SU-DHL-6 (cell line): ENCODE measurements at regions not wholly inside any gene's neighbourhood (a gene's known extent, or its start where the extent isn't known, plus 50 kb on each side); places are given as distances from the start of the nearest gene placed in this dataset.

Source experiments
- EZH2phosphoT487 ChIP-seq: fragments of 200-600 bp; sonication (generic), shearing (Covaris generic); conservative IDR thresholded peaks from 2 replicates; pipeline ENCODE4 v1.6.1; 2018; ENCODE audit warnings: mild to moderate bottlenecking, antibody characterized with exemption, low read length, moderate library complexity, mixed read lengths
- TF ChIP-seq, protein P1 (sequence below): fragments of 200-600 bp; sonication (generic); IDR thresholded peaks from one replicate; pipeline ENCODE4 v1.5.1; 2017; ENCODE audit warnings: antibody characterized with exemption, mild to moderate bottlenecking, low read length, moderate library complexity; ENCODE audit not compliant: insufficient read depth, poor library complexity, severe bottlenecking

DNA sequence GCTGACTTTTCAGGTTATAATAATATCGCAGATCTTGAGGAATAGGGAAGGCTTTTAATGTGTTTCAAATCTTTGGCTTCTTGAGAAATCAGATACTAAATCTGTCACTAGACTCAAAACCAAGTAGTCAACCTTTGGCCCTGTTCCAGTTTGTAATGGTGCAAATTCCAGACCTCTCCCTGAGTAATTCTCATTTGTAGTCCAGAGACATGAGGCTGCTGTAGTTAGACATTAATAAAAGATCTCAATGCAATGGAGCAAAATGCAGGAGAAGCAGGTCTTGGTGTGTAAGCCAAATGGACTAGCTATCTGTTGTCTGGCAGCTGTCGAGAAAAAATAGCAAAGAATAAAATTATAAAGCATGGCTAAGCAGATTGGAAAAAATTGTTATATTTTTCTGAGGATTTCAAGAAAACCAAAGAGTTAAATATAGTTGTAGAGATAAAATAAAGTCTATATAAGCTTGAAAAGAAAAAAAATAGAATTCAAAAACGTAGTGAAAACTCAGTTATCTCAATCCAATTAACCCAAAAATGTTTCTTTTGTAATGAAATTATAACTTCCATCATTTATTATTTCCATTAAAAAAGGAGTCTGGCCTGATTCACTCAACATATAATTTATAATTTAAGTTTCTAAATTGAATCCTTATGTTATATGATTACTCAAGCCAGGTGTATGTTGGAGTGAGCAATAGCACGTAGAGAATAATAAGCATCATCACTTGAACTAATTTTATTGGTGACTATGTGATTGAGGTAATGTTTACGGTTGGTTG lies 161.5 kb upstream of the ADGRB3 start:
- TF ChIP-seq, protein P1, sequence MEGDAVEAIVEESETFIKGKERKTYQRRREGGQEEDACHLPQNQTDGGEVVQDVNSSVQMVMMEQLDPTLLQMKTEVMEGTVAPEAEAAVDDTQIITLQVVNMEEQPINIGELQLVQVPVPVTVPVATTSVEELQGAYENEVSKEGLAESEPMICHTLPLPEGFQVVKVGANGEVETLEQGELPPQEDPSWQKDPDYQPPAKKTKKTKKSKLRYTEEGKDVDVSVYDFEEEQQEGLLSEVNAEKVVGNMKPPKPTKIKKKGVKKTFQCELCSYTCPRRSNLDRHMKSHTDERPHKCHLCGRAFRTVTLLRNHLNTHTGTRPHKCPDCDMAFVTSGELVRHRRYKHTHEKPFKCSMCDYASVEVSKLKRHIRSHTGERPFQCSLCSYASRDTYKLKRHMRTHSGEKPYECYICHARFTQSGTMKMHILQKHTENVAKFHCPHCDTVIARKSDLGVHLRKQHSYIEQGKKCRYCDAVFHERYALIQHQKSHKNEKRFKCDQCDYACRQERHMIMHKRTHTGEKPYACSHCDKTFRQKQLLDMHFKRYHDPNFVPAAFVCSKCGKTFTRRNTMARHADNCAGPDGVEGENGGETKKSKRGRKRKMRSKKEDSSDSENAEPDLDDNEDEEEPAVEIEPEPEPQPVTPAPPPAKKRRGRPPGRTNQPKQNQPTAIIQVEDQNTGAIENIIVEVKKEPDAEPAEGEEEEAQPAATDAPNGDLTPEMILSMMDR: no peak
- no peak for TF ChIP-seq EZH2phosphoT487
